ENCODE measurements at regions not wholly inside any gene's neighbourhood (a gene's known extent, or its start where the extent isn't known, plus 50 kb on each side); places are given as distances from the start of the nearest gene placed in this dataset.

DNA sequence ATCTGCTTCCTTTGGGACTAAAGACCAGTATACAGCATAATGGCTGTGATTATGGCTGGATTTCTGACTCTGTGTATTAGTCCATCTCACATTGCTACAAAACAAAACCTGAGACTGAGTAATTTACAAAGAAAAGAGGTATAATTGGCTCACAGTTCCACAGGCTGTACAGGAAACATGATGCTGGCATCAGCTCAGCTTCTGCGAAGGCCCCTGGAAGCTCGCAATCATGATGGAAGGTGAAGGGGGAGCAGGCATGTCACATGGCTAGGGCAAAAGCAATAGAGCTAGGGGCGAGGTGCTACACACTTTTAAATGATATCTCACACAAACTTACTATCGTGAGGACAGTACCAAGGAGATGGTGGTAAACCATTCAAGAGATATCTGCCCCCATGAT is 68.0 kb upstream of the GADL1 start:
- TF ChIP-seq, protein P1, sequence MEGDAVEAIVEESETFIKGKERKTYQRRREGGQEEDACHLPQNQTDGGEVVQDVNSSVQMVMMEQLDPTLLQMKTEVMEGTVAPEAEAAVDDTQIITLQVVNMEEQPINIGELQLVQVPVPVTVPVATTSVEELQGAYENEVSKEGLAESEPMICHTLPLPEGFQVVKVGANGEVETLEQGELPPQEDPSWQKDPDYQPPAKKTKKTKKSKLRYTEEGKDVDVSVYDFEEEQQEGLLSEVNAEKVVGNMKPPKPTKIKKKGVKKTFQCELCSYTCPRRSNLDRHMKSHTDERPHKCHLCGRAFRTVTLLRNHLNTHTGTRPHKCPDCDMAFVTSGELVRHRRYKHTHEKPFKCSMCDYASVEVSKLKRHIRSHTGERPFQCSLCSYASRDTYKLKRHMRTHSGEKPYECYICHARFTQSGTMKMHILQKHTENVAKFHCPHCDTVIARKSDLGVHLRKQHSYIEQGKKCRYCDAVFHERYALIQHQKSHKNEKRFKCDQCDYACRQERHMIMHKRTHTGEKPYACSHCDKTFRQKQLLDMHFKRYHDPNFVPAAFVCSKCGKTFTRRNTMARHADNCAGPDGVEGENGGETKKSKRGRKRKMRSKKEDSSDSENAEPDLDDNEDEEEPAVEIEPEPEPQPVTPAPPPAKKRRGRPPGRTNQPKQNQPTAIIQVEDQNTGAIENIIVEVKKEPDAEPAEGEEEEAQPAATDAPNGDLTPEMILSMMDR (IDR thresholded peaks at IDR 0.05) = no peak
- no peak for TF ChIP-seq POLR2A (IDR thresholded peaks at IDR 0.05)

All from prostate gland (tissue), 2 donors.